Esophagus muscularis mucosa (tissue), 3 donors: ENCODE measurements at regions not wholly inside any gene's neighbourhood (a gene's known extent, or its start where the extent isn't known, plus 50 kb on each side); places are given as distances from the start of the nearest gene placed in this dataset.

ENCODE experiments used
- POLR2A ChIP-seq: fragments of 450-650 bp; IDR thresholded peaks from one replicate; pipeline ENCODE4 v1.6.1; 2017; ENCODE audit warnings: antibody characterized with exemption, moderate library complexity, mild to moderate bottlenecking, low read depth
- POLR2AphosphoS5 ChIP-seq, 2 donors: sonication (generic); formaldehyde crosslinking; IDR thresholded peaks; one replicate each; pipeline ENCODE4 v1.6.1; 2017; ENCODE audit warnings: antibody characterized with exemption in 2 of 2
- TF ChIP-seq, protein P1 (sequence below), 3 experiments: fragments of 200-600 bp in 2 of 3; fragments of 450-650 bp in 1 of 3; sonication (generic) in 2 of 3; IDR thresholded peaks; one replicate each; pipeline ENCODE4 v1.5.1; 2017 to 2019; ENCODE audit warnings: antibody characterized with exemption in 3 of 3, mild to moderate bottlenecking in 2 of 3, moderate library complexity in 1 of 3

DNA sequence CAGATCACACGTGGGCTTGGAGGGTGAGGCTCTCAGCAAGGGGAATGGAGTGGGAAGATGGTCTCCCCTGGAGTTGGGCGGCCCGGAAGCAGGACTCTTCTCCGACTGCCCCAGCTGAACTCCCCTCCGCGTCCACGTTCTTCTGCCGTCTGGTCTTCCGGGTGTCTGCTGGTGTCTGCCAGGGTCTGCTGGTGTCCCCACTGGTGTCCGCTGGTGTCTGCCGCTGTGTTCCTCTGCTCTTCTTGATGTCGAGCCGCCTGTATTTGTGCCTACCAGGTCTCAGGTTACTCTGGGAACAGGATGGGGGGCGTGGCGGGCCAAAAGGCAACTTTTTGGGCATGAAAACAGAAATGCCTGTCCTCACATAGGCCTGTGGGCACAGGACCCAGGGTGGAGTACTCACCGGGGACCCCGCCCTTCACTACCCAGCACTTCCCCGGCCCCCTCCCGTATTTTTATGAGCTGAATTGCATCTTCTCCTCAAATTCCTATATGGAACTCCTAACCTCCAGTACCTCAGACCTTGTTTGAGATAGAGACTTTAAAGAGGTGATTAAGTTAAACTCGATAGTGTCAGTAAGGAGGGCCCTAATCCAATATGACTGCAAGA lies 675.4 kb downstream of the SEMA5A start:
- TF ChIP-seq, protein P1, sequence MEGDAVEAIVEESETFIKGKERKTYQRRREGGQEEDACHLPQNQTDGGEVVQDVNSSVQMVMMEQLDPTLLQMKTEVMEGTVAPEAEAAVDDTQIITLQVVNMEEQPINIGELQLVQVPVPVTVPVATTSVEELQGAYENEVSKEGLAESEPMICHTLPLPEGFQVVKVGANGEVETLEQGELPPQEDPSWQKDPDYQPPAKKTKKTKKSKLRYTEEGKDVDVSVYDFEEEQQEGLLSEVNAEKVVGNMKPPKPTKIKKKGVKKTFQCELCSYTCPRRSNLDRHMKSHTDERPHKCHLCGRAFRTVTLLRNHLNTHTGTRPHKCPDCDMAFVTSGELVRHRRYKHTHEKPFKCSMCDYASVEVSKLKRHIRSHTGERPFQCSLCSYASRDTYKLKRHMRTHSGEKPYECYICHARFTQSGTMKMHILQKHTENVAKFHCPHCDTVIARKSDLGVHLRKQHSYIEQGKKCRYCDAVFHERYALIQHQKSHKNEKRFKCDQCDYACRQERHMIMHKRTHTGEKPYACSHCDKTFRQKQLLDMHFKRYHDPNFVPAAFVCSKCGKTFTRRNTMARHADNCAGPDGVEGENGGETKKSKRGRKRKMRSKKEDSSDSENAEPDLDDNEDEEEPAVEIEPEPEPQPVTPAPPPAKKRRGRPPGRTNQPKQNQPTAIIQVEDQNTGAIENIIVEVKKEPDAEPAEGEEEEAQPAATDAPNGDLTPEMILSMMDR (IDR thresholded peaks at IDR 0.05): no peak
- TF ChIP-seq POLR2A (no peak), POLR2AphosphoS5 (IDR thresholded peaks at IDR 0.05) (no peak)
